ENCODE measurements at regions not wholly inside any gene's neighbourhood (a gene's known extent, or its start where the extent isn't known, plus 50 kb on each side); places are given as distances from the start of the nearest gene placed in this dataset.

- Histone ChIP-seq H3K9ac (ENCODE audit: low read depth in 1 of 3, low read length in 3 of 3) (no peak overlapping the region), H3K4me3 (ENCODE audit: low read length in 3 of 3) (no peak overlapping the region), H3K36me3 (ENCODE audit: control insufficient read depth in 3 of 3, insufficient read depth in 3 of 3, low read length in 3 of 3) (no peaks in the 10 kb centered on the region), H3K27ac (ENCODE audit: low read depth, low read length) (no peak overlapping the region), H3K9me3 (ENCODE audit: control insufficient read depth in 3 of 3, low read length in 3 of 3) (peaks cover 0 to 2% (median 0%) of the 10 kb centered on the region in 3 donors), H3K27me3 (ENCODE audit: control insufficient read depth in 3 of 3, insufficient read depth in 3 of 3, low read length in 3 of 3) (peaks cover 0 to 4% (median 0%) of the 10 kb centered on the region in 3 donors), H3K4me1 (ENCODE audit: control insufficient read depth in 3 of 3, insufficient read depth in 3 of 3, low read length in 3 of 3) (no peaks in the 10 kb centered on the region)
Observed at GRCh38 chr12:34347367-34347766, 325.1 kb downstream of the ALG10 start.

GRCh38 chr12:34348064-34348463 is 325.8 kb downstream of the ALG10 start:
- H3K27ac ChIP-seq (ENCODE audit: low read depth, low read length) = no peak overlapping the region
- H3K4me1 ChIP-seq (ENCODE audit: control insufficient read depth in 3 of 3, insufficient read depth in 3 of 3, low read length in 3 of 3) = no peaks in the 10 kb centered on the region
- no peak overlapping the region for H3K4me3 ChIP-seq (ENCODE audit: low read length in 3 of 3)
- H3K36me3 ChIP-seq (ENCODE audit: control insufficient read depth in 3 of 3, insufficient read depth in 3 of 3, low read length in 3 of 3) = no peaks in the 10 kb centered on the region
- H3K9me3 ChIP-seq (ENCODE audit: control insufficient read depth in 3 of 3, low read length in 3 of 3) = peaks cover 0 to 2% (median 0%) of the 10 kb centered on the region in 3 donors
- no peak overlapping the region for H3K9ac ChIP-seq (ENCODE audit: low read depth in 1 of 3, low read length in 3 of 3)
- H3K27me3 ChIP-seq (ENCODE audit: control insufficient read depth in 3 of 3, insufficient read depth in 3 of 3, low read length in 3 of 3) = peaks cover 0 to 4% (median 0%) of the 10 kb centered on the region in 3 donors

GRCh38 chr12:34348836-34349672 is 326.8 kb downstream of the ALG10 start:
- H3K27me3 ChIP-seq (ENCODE audit: control insufficient read depth in 3 of 3, insufficient read depth in 3 of 3, low read length in 3 of 3) = peaks cover 0 to 4% (median 0%) of the 10 kb centered on the region in 3 donors
- H3K4me1 ChIP-seq (ENCODE audit: control insufficient read depth in 3 of 3, insufficient read depth in 3 of 3, low read length in 3 of 3) = no peaks in the 10 kb centered on the region
- H3K27ac ChIP-seq (ENCODE audit: low read depth, low read length) = no peak overlapping the region
- H3K9ac ChIP-seq (ENCODE audit: low read depth in 1 of 3, low read length in 3 of 3) = no peak overlapping the region
- H3K4me3 ChIP-seq (ENCODE audit: low read length in 3 of 3) = no peak overlapping the region
- H3K9me3 ChIP-seq (ENCODE audit: control insufficient read depth in 3 of 3, low read length in 3 of 3) = peaks cover 0 to 4% (median 0%) of the 10 kb centered on the region in 3 donors
- H3K36me3 ChIP-seq (ENCODE audit: control insufficient read depth in 3 of 3, insufficient read depth in 3 of 3, low read length in 3 of 3) = no peaks in the 10 kb centered on the region

- H3K27ac ChIP-seq (ENCODE audit: low read depth, low read length) = no peak overlapping the region
- H3K4me1 ChIP-seq (ENCODE audit: control insufficient read depth in 3 of 3, insufficient read depth in 3 of 3, low read length in 3 of 3) = no peaks in the 10 kb centered on the region
- no peak overlapping the region for H3K9ac ChIP-seq (ENCODE audit: low read depth in 1 of 3, low read length in 3 of 3)
- peaks cover 0 to 4% (median 0%) of the 10 kb centered on the region in 3 donors for H3K9me3 ChIP-seq (ENCODE audit: control insufficient read depth in 3 of 3, low read length in 3 of 3)
- H3K4me3 ChIP-seq (ENCODE audit: low read length in 3 of 3) = no peak overlapping the region
- peaks cover 0 to 4% (median 0%) of the 10 kb centered on the region in 3 donors for H3K27me3 ChIP-seq (ENCODE audit: control insufficient read depth in 3 of 3, insufficient read depth in 3 of 3, low read length in 3 of 3)
- H3K36me3 ChIP-seq (ENCODE audit: control insufficient read depth in 3 of 3, insufficient read depth in 3 of 3, low read length in 3 of 3) = no peaks in the 10 kb centered on the region
Observed at GRCh38 chr12:34349673-34349961, 327.3 kb downstream of the ALG10 start.

- Histone ChIP-seq H3K27ac (ENCODE audit: low read depth, low read length) (no peak overlapping the region), H3K9ac (ENCODE audit: low read depth in 1 of 3, low read length in 3 of 3) (no peak overlapping the region), H3K27me3 (ENCODE audit: control insufficient read depth in 3 of 3, insufficient read depth in 3 of 3, low read length in 3 of 3) (peaks cover 0 to 4% (median 0%) of the 10 kb centered on the region in 3 donors), H3K36me3 (ENCODE audit: control insufficient read depth in 3 of 3, insufficient read depth in 3 of 3, low read length in 3 of 3) (no peaks in the 10 kb centered on the region), H3K9me3 (ENCODE audit: control insufficient read depth in 3 of 3, low read length in 3 of 3) (peaks cover 0 to 4% (median 0%) of the 10 kb centered on the region in 3 donors), H3K4me3 (ENCODE audit: low read length in 3 of 3) (no peak overlapping the region), H3K4me1 (ENCODE audit: control insufficient read depth in 3 of 3, insufficient read depth in 3 of 3, low read length in 3 of 3) (no peaks in the 10 kb centered on the region)
Observed at GRCh38 chr12:34350092-34351041, 328.1 kb downstream of the ALG10 start.

GRCh38 chr12:34352098-34352497 is 329.8 kb downstream of the ALG10 start:
- no peak overlapping the region for H3K4me3 ChIP-seq (ENCODE audit: low read length in 3 of 3)
- H3K27me3 ChIP-seq (ENCODE audit: control insufficient read depth in 3 of 3, insufficient read depth in 3 of 3, low read length in 3 of 3) = peaks cover 0 to 6% (median 6%) of the 10 kb centered on the region in 3 donors
- H3K4me1 ChIP-seq (ENCODE audit: control insufficient read depth in 3 of 3, insufficient read depth in 3 of 3, low read length in 3 of 3) = no peaks in the 10 kb centered on the region
- H3K9me3 ChIP-seq (ENCODE audit: control insufficient read depth in 3 of 3, low read length in 3 of 3) = peaks cover 0 to 12% (median 0%) of the 10 kb centered on the region in 3 donors
- H3K27ac ChIP-seq (ENCODE audit: low read depth, low read length) = no peak overlapping the region
- no peaks in the 10 kb centered on the region for H3K36me3 ChIP-seq (ENCODE audit: control insufficient read depth in 3 of 3, insufficient read depth in 3 of 3, low read length in 3 of 3)
- H3K9ac ChIP-seq (ENCODE audit: low read depth in 1 of 3, low read length in 3 of 3) = no peak overlapping the region

- Histone ChIP-seq H3K27me3 (ENCODE audit: control insufficient read depth in 3 of 3, insufficient read depth in 3 of 3, low read length in 3 of 3) (peaks cover 0 to 6% (median 6%) of the 10 kb centered on the region in 3 donors), H3K4me3 (ENCODE audit: low read length in 3 of 3) (no peak overlapping the region), H3K27ac (ENCODE audit: low read depth, low read length) (no peak overlapping the region), H3K9ac (ENCODE audit: low read depth in 1 of 3, low read length in 3 of 3) (no peak overlapping the region), H3K36me3 (ENCODE audit: control insufficient read depth in 3 of 3, insufficient read depth in 3 of 3, low read length in 3 of 3) (no peaks in the 10 kb centered on the region), H3K4me1 (ENCODE audit: control insufficient read depth in 3 of 3, insufficient read depth in 3 of 3, low read length in 3 of 3) (no peaks in the 10 kb centered on the region), H3K9me3 (ENCODE audit: control insufficient read depth in 3 of 3, low read length in 3 of 3) (peaks cover 0 to 15% (median 0%) of the 10 kb centered on the region in 3 donors)
Observed at GRCh38 chr12:34354239-34355200, 332.2 kb downstream of the ALG10 start.

- no peak overlapping the region for H3K9ac ChIP-seq (ENCODE audit: low read depth in 1 of 3, low read length in 3 of 3)
- no peaks in the 10 kb centered on the region for H3K36me3 ChIP-seq (ENCODE audit: control insufficient read depth in 3 of 3, insufficient read depth in 3 of 3, low read length in 3 of 3)
- peaks cover 0 to 15% (median 0%) of the 10 kb centered on the region in 3 donors for H3K9me3 ChIP-seq (ENCODE audit: control insufficient read depth in 3 of 3, low read length in 3 of 3)
- H3K4me1 ChIP-seq (ENCODE audit: control insufficient read depth in 3 of 3, insufficient read depth in 3 of 3, low read length in 3 of 3) = no peaks in the 10 kb centered on the region
- no peak overlapping the region for H3K27ac ChIP-seq (ENCODE audit: low read depth, low read length)
- peaks cover 0 to 6% (median 6%) of the 10 kb centered on the region in 3 donors for H3K27me3 ChIP-seq (ENCODE audit: control insufficient read depth in 3 of 3, insufficient read depth in 3 of 3, low read length in 3 of 3)
- H3K4me3 ChIP-seq (ENCODE audit: low read length in 3 of 3) = no peak overlapping the region
Observed at GRCh38 chr12:34356233-34356987, 334.1 kb downstream of the ALG10 start.

GRCh38 chr12:34357791-34358190 is 335.5 kb downstream of the ALG10 start:
- Histone ChIP-seq H3K36me3 (ENCODE audit: control insufficient read depth in 3 of 3, insufficient read depth in 3 of 3, low read length in 3 of 3) (no peaks in the 10 kb centered on the region), H3K4me3 (ENCODE audit: low read length in 3 of 3) (no peak overlapping the region), H3K27me3 (ENCODE audit: control insufficient read depth in 3 of 3, insufficient read depth in 3 of 3, low read length in 3 of 3) (peaks cover 0 to 6% (median 6%) of the 10 kb centered on the region in 3 donors)

More at GRCh38 chr12:34357791-34358190, 335.5 kb downstream of the ALG10 start:
- H3K27ac ChIP-seq (ENCODE audit: low read depth, low read length) = no peak overlapping the region
- H3K4me1 ChIP-seq (ENCODE audit: control insufficient read depth in 3 of 3, insufficient read depth in 3 of 3, low read length in 3 of 3) = no peaks in the 10 kb centered on the region
- no peak overlapping the region for H3K9ac ChIP-seq (ENCODE audit: low read depth in 1 of 3, low read length in 3 of 3)
- peaks cover 0 to 15% (median 0%) of the 10 kb centered on the region in 3 donors for H3K9me3 ChIP-seq (ENCODE audit: control insufficient read depth in 3 of 3, low read length in 3 of 3)

Data from skeletal muscle tissue (tissue), 3 donors.